ENCODE measurements at regions not wholly inside any gene's neighbourhood (a gene's known extent, or its start where the extent isn't known, plus 50 kb on each side); places are given as distances from the start of the nearest gene placed in this dataset.

DNA sequence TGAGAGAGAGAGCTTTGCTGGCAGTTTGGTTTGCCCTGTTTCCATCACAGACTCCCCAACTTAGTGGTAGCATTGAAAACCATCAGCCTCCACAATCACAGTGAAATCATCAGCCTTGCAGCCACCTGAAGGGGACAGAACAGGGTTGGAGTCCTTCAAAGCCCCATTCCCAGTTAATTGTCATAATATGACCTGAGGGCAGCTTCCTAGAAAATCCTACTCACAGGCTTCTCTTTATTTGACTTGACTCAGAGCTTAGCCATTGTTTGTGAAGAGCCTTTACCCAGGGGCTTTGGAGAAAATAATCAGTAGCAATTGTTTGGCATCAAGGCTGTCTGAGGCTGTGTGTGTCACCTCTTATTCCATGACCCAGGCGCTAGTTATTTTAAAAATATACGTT, 308.7 kb downstream of the CBLN2 start:
- H3K27me3 ChIP-seq: no peaks in the 10 kb centered on the region
- intact Hi-C loops (cut with DNase I; ENCODE audit: low total_unique reads): no loop called here
- no peak for DNase-seq
- no peaks in the 10 kb centered on the region for H3K36me3 ChIP-seq
- no peaks in the 10 kb centered on the region for H3K4me1 ChIP-seq
- no peaks in the 10 kb centered on the region for H3K9me3 ChIP-seq
- TF ChIP-seq POLR2A (IDR thresholded peaks at IDR 0.05): no peak
- TF ChIP-seq, protein P1, sequence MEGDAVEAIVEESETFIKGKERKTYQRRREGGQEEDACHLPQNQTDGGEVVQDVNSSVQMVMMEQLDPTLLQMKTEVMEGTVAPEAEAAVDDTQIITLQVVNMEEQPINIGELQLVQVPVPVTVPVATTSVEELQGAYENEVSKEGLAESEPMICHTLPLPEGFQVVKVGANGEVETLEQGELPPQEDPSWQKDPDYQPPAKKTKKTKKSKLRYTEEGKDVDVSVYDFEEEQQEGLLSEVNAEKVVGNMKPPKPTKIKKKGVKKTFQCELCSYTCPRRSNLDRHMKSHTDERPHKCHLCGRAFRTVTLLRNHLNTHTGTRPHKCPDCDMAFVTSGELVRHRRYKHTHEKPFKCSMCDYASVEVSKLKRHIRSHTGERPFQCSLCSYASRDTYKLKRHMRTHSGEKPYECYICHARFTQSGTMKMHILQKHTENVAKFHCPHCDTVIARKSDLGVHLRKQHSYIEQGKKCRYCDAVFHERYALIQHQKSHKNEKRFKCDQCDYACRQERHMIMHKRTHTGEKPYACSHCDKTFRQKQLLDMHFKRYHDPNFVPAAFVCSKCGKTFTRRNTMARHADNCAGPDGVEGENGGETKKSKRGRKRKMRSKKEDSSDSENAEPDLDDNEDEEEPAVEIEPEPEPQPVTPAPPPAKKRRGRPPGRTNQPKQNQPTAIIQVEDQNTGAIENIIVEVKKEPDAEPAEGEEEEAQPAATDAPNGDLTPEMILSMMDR (IDR thresholded peaks at IDR 0.05): no peak
- H3K4me3 ChIP-seq: no peak overlapping the region
- no peak overlapping the region for H3K27ac ChIP-seq

DNA sequence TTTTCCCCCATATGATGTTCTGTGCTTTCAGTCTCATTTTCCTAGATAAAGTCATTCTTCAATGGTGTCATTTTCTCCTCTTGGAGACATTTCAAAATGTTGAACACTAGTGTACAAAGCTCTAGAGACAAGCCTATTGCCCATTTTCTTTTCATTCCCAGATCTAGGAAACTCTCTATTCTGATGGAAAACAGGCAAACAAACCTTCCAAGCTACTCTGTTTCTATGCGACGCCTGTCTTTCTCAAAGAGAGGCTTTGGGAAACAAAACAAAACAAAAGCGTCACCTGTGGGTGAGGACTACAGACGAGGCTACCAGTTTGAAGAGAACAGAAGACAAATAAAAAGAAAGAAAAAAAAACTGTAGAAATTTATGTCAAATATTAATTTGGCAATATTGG, 311.0 kb downstream of the CBLN2 start:
- intact Hi-C loops (cut with DNase I; ENCODE audit: low total_unique reads): no loop called here
- TF ChIP-seq, protein P1 (IDR thresholded peaks at IDR 0.05): no peak
- no peak for TF ChIP-seq POLR2A (IDR thresholded peaks at IDR 0.05)
- no peak for DNase-seq
- H3K9me3 ChIP-seq: no peaks in the 10 kb centered on the region
- no peaks in the 10 kb centered on the region for H3K4me1 ChIP-seq
- no peak overlapping the region for H3K27ac ChIP-seq
- no peaks in the 10 kb centered on the region for H3K36me3 ChIP-seq
- no peak overlapping the region for H3K4me3 ChIP-seq
- H3K27me3 ChIP-seq: no peaks in the 10 kb centered on the region

DNA sequence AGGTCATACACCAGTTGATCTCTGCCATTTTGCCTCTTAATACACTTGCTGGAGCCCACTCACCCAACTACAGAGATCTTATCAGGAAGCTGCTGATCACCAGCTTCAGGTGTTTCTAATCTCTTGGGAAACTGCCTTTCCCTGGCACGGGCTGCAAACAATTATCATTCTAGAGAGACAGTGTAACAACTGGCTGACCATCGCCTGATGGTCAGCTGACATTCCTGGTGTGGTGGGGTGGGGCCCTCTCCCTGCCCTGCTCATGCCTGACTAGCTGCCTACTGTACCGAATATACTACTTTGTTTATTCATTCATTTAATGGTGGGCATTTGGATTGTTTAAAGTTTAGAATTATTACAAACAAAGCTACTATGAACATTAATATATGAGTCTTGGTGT, 311.5 kb downstream of the CBLN2 start:
- Histone ChIP-seq H3K4me1 (no peaks in the 10 kb centered on the region), H3K27me3 (no peaks in the 10 kb centered on the region), H3K27ac (no peak overlapping the region), H3K4me3 (no peak overlapping the region), H3K36me3 (no peaks in the 10 kb centered on the region), H3K9me3 (no peaks in the 10 kb centered on the region)
- DNase-seq: no peak
- no peak for TF ChIP-seq POLR2A (IDR thresholded peaks at IDR 0.05)
- TF ChIP-seq, protein P1 (IDR thresholded peaks at IDR 0.05): no peak
- intact Hi-C loops (cut with DNase I; ENCODE audit: low total_unique reads): no loop called here

DNA sequence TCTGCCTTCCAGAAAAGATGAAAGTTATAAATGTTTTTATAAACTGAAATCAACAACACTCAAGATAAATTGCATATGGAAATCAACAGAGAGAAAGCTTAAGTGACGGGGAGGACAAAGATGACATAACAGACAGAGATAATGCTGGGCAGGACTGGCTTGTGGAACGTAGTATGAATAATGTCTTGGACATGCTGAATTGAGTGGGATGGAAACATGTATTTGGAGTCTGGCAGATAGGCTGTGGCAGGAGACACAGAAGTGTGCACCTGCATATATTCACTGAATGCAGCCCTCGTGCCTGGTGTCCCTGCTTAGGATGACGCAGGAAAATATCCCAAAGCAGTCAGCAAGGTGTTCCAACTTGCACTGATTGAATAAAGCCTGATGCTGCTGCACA, 318.2 kb downstream of the CBLN2 start:
- no peak for DNase-seq
- Histone ChIP-seq H3K36me3 (no peaks in the 10 kb centered on the region), H3K27ac (no peak overlapping the region), H3K4me3 (no peak overlapping the region), H3K4me1 (no peaks in the 10 kb centered on the region), H3K27me3 (no peaks in the 10 kb centered on the region), H3K9me3 (no peaks in the 10 kb centered on the region)
- TF ChIP-seq, protein P1 (IDR thresholded peaks at IDR 0.05): no peak
- no peak for TF ChIP-seq POLR2A (IDR thresholded peaks at IDR 0.05)
- intact Hi-C loops (cut with DNase I; ENCODE audit: low total_unique reads): no loop called here

DNA sequence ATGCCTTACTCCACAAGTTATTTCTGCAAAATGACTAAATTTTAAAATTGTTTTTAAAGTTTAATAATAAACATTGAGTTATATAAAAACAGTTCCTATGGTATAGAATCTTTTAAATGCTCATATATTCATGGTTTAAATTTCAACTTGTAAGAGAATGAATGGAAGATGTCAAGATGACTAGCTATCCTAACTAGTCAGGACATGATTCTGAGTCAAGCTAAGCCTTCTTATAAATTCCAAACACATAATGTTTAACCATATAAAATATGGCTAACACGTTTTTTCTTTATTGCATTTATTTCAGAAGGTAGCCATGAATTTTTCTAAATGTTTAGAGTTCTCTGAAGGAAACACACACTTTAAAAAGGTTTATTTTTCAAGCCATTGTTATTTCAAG, 320.4 kb downstream of the CBLN2 start:
- TF ChIP-seq, protein P1 (IDR thresholded peaks at IDR 0.05): no peak
- no peak for TF ChIP-seq POLR2A (IDR thresholded peaks at IDR 0.05)
- Histone ChIP-seq H3K27ac (no peak overlapping the region), H3K27me3 (no peaks in the 10 kb centered on the region), H3K4me1 (no peaks in the 10 kb centered on the region), H3K36me3 (no peaks in the 10 kb centered on the region), H3K9me3 (no peaks in the 10 kb centered on the region), H3K4me3 (no peak overlapping the region)
- intact Hi-C loops (cut with DNase I; ENCODE audit: low total_unique reads): no loop called here
- DNase-seq: no peak

All from uterus (tissue), 3 donors.